Stimulated activated naive CD8-positive, alpha-beta T cell treated with anti-CD3 and anti-CD28 coated beads, Interleukin-15, amount 100 ng/mL, for 72 hours (primary cell): ENCODE measurements at regions not wholly inside any gene's neighbourhood (a gene's known extent, or its start where the extent isn't known, plus 50 kb on each side); places are given as distances from the start of the nearest gene placed in this dataset.

Experiments used
- ATAC-seq: fragments of 150-1000 bp; cut with Tn5 transposase; 2 replicates; pipeline ENCODE4 v1.10.0; 2021; ENCODE audit warnings: mild to moderate bottlenecking, moderate library complexity
- DNase-seq, 2 donors: peaks; one replicate each; pipeline ENCODE4 v3.0.0; 2021 to 2022
- H3K27ac Mint-ChIP-seq, 2 donors: one replicate each; pipeline ENCODE4 v1.8.0; 2022; ENCODE audit warnings: mild to moderate bottlenecking in 2 of 2, mixed read lengths in 2 of 2, moderate library complexity in 2 of 2
- H3K27me3 Mint-ChIP-seq: one replicate; pipeline ENCODE4 v1.8.0; 2022; ENCODE audit warnings: mixed read lengths
- H3K4me1 Mint-ChIP-seq: one replicate; pipeline ENCODE4 v1.8.0; 2022; ENCODE audit warnings: mild to moderate bottlenecking, mixed read lengths
- H3K4me3 Mint-ChIP-seq, 2 donors: one replicate each; pipeline ENCODE4 v1.8.0; 2022; ENCODE audit warnings: mild to moderate bottlenecking in 2 of 2, mixed read lengths in 2 of 2, moderate library complexity in 1 of 2
- H3K9me3 Mint-ChIP-seq, 2 donors: one replicate each; pipeline ENCODE4 v1.8.0; 2022; ENCODE audit warnings: mixed read lengths in 2 of 2

DNA sequence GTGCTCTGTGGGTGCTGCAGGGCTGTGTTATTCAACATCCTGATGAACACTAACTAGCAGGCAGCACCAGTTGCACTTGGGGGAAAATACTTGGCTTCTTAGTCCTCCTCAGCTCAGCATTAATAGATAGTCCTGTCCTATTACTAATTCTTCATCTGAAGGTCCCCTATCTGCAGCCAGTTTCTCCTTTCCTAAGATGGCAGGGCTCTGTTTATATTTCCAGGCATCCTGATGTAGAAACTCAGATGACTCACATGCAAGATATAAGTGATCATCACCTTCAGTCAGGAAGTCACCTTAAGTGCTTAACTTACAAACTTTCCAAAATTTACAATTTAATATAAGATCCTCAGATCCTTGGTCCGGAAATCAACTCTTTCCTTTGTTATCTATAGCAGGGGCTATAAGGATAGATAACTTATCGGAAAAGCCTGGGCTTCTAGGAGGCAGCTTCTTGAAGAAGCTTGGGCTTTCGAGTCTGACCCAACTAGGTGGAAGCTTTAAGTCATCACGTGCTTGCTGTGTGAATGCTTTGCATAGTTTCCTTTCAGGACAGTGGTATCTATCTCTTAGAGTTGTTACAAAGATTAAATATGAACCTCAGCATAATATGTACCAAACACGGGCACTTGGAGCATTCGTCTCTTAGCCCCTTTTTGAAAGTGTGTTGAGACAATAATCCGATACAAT lies 181.0 kb upstream of the GRIP1 start:
- Mint-ChIP-seq H3K27ac (no peak overlapping the region), H3K27me3 (peaks cover 11% of the 10 kb centered on the region), H3K9me3 (no peaks in the 10 kb centered on the region), H3K4me1 (peaks cover 6% of the 10 kb centered on the region), H3K4me3 (no peak overlapping the region)
- ATAC-seq: peak; percentile 46
- DNase-seq: no peak

DNA sequence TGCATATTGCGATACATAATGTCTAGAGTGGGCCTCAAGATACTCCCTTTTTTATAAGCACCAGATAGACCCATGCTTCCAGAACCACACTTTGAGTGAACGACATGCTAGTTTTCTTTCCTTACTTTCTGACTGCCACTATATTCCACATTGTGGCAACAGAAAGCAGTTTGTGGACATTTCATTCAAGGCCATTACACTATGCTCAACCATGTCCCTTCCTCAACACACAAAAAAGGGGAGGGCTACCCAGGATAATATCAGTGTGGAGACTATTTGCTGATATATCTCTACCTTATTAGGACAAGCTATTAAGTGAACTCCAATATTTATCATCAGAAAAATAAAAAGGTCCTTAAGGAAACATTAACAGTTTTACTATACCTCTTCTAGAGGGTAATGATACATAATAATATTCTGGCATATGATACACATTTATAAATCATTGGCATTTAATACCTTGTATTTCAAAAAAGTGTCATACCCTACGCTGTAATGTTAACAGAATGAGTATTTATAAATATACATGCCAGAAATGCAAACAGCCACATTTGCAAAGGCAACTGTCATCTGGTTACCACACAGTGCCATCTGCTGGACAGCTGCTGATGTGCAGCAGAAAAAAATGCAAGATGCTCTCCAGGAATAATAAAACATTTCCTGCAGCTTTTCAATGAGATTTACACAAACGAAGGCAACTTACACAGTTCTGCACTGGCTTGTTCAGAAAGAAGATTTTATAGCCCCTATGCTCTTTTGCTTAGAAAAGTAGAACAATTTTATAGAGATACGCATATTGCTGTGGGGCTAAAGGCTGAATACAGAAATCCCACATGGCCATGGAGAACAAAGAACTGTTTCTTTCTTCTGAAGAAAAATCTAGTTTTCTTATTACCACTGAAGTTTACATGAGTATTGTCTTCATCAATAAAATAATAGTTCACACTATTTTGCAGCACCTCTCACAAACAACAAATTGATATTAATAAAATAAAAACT lies 182.2 kb upstream of the GRIP1 start:
- peaks cover 6% of the 10 kb centered on the region for H3K4me1 Mint-ChIP-seq
- no peaks in the 10 kb centered on the region for H3K9me3 Mint-ChIP-seq
- ATAC-seq: no peak
- H3K4me3 Mint-ChIP-seq: no peak overlapping the region
- DNase-seq: peak; percentile 52 to 59
- H3K27ac Mint-ChIP-seq: no peak overlapping the region
- H3K27me3 Mint-ChIP-seq: peaks cover 21% of the 10 kb centered on the region

DNA sequence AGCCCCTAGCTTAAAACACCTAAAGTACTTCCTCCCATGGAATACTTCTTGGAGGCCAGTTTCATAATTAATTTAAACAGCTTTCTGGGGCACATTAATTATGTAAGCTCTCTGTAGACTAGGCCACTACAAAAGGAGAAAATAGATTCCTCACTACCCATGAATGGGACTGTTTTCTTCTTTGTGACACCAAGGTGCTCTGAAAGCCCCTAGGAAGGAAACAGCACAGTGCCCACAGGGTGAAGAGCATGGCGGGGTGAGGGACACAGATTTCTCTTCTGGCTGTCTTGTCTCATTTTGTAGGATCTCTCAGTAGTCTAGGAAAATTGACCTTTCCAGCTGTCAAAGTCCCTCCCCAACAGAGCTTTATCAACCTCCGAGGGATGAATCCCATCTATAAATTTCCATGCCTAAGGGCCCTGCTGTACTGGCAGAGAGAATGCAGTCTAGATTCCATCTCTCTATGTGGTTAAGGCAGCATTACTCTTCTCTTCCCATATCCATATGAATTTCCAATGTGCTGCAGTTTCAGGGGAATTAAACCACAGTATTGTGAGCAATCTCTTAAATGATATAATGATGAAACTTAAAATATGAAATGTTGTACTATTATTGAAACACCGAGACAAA lies 183.6 kb upstream of the GRIP1 start:
- Mint-ChIP-seq H3K9me3 (no peaks in the 10 kb centered on the region), H3K27ac (no peak overlapping the region), H3K4me3 (no peak overlapping the region), H3K27me3 (peaks cover 21% of the 10 kb centered on the region), H3K4me1 (peaks cover 4% of the 10 kb centered on the region)
- DNase-seq (no peak), ATAC-seq (no peak)

DNA sequence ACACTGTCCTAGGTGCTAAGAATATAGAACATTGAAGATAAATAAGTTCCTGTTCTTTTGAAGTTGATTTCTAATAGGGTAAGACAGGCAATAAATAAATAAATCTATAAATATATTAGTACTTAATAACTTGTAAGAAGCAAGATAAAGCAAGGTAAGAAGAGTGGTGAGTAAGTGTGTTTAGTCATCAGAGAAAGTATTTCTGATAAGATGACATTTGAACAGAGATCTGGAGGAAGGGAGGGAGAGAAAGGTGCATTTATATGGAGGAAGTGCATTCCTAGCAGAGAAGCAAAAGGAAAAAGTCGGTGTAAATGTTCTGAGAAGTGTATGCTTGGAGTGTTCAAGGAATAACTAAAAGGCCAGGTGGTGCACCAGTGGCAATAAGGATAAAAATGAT lies 184.4 kb upstream of the GRIP1 start:
- no peak for DNase-seq
- H3K9me3 Mint-ChIP-seq: no peaks in the 10 kb centered on the region
- peaks cover 21% of the 10 kb centered on the region for H3K27me3 Mint-ChIP-seq
- peak overlapping the region in 1 of 2 donors; percentile 10 for H3K27ac Mint-ChIP-seq
- H3K4me3 Mint-ChIP-seq: no peak overlapping the region
- no peaks in the 10 kb centered on the region for H3K4me1 Mint-ChIP-seq
- ATAC-seq: no peak

DNA sequence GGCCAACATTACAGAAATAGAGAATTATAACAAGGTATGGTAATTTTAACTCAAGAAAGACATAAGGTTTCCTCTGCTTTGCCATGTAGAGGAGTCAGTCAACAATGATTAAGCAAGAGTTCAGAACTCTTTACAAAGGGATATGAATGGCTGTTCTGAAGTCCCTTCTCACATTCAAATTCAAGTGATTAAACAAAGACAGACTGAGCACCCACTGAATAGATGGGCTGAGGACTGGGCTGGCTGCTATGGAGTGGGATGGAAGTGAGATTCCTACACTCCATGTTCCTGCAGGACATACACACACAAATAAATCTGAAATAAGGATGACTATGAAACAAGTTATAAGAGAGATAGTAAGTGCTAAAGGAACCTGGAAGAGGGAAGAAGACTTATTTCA lies 199.0 kb upstream of the GRIP1 start:
- DNase-seq (no peak), ATAC-seq (no peak)
- H3K27me3 Mint-ChIP-seq: peaks cover 19% of the 10 kb centered on the region
- H3K9me3 Mint-ChIP-seq: no peaks in the 10 kb centered on the region
- no peaks in the 10 kb centered on the region for H3K4me1 Mint-ChIP-seq
- no peak overlapping the region for H3K4me3 Mint-ChIP-seq
- H3K27ac Mint-ChIP-seq: no peak overlapping the region

DNA sequence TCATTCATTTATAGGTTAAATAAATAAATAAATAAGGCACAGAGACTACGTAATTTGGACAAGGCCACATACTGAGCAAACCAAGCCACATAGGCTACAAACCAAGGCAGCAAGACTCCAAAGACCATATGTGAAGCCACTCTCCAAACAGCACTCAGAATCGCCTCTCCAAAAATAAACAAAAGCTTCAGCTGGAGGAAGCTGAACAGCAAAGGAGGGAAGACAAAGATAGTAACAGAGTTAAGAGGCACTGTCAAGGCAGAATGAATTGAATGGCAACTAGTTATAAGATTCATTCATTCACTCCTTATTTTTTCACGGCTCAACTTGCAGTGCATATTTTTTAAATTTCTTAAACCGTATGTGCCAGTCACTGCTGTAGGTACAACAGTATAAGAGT lies 200.5 kb upstream of the GRIP1 start:
- Mint-ChIP-seq H3K27me3 (peaks cover 24% of the 10 kb centered on the region), H3K27ac (no peak overlapping the region), H3K9me3 (no peaks in the 10 kb centered on the region), H3K4me1 (no peaks in the 10 kb centered on the region), H3K4me3 (no peak overlapping the region)
- DNase-seq (no peak), ATAC-seq (no peak)

DNA sequence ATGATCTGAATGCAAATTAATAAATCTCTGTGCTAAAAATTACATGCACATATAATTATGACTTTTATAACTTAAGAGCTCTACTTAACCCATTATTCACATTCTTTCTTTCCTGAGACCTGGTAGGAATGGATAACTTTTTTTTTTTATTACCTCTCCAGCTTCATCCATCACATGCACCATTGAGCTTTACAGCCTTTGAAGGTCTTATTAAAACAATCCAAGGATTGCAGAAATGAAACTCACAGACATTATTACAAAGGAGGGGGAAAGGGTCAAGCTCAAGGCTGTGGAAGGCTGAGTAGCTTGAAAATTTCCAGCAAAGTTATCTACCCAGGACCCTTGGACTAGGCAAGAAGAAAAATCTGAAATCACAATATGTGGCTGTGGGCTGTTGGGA lies 202.5 kb upstream of the GRIP1 start:
- ATAC-seq (no peak), DNase-seq (no peak)
- no peak overlapping the region for H3K27ac Mint-ChIP-seq
- no peak overlapping the region for H3K4me3 Mint-ChIP-seq
- no peaks in the 10 kb centered on the region for H3K4me1 Mint-ChIP-seq
- peaks cover 24% of the 10 kb centered on the region for H3K27me3 Mint-ChIP-seq
- no peaks in the 10 kb centered on the region for H3K9me3 Mint-ChIP-seq

DNA sequence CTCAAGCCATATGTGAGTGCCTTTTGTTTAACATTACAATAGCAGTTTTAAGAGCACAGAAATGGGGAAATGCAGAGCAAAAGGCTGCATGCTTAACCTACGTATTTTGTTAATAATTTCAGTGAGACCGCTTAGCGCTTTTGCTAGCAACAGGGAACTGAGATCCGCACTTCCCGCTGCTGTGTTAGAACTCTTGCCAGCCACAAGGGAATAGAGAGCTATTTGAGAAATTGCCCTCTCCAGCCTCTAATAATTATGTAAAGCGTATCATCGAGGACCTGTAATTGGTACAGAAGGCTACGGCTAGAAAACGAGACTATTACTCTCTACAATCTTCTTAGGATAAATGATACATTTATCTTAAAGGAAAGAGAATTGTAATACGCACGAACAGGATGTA lies 205.2 kb upstream of the GRIP1 start:
- Mint-ChIP-seq H3K27ac (no peak overlapping the region), H3K27me3 (peaks cover 16% of the 10 kb centered on the region), H3K9me3 (no peaks in the 10 kb centered on the region), H3K4me1 (no peaks in the 10 kb centered on the region), H3K4me3 (no peak overlapping the region)
- ATAC-seq (no peak), DNase-seq (no peak)

DNA sequence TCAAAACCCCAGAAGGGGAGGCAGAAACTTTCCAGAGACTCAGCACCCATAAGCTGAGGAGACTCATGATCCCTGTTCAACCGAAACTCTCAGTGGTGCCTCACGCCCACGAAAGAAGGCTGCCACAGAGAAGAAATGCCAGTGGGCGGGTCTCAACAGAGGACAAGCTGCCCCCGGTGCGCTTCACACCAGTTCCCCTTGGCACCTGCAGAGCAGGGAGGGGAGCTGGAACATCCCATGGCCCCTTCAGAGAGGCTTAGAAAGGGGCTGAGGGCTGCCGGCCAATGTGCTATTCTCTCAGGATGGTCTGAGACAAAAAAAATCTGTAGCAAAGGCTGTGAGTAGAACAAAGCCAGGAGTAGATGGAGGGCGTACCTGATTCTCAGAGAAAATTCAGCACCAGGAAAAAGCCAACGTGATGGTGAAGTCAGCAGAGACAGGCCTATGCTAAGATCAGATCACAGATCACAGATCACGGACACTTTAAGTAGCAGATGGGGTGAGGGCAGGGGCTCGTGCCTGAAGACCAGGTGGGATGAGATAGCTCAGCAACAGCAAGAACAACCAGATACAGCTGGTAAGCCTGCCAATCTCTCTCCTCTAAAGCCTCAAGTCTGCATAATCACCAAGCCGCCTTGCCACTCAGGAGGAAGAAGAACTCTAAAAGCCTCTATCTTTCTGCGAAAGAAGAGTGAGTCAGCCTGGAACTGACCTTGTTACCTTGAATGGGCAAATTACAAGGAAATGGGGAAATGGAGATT lies 206.4 kb upstream of the GRIP1 start:
- H3K27me3 Mint-ChIP-seq: peaks cover 8% of the 10 kb centered on the region
- no peaks in the 10 kb centered on the region for H3K9me3 Mint-ChIP-seq
- H3K4me1 Mint-ChIP-seq: no peaks in the 10 kb centered on the region
- ATAC-seq (no peak), DNase-seq (no peak)
- no peak overlapping the region for H3K27ac Mint-ChIP-seq
- no peak overlapping the region for H3K4me3 Mint-ChIP-seq

DNA sequence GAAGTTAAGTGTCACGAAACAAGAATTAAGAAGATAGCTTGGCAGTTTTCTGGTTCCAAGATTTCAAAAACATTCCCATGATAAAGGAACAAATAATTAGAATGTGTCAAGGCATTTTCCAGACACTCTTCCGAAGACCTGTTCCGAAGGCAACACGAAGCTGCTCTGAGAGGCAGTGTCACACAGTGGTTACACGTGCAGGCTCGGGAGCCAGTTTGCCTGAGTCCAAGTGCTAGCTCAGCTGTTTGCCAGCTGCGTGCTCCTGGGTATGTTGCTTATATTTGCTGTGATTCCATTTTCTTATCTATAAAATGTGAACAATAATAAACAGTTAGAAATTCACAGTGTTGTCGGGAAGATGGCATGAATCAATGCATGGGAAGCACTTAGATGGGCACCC lies 217.9 kb upstream of the GRIP1 start:
- no peak for ATAC-seq
- peaks cover 5 to 10% of the 10 kb centered on the region in 2 donors for H3K9me3 Mint-ChIP-seq

DNA sequence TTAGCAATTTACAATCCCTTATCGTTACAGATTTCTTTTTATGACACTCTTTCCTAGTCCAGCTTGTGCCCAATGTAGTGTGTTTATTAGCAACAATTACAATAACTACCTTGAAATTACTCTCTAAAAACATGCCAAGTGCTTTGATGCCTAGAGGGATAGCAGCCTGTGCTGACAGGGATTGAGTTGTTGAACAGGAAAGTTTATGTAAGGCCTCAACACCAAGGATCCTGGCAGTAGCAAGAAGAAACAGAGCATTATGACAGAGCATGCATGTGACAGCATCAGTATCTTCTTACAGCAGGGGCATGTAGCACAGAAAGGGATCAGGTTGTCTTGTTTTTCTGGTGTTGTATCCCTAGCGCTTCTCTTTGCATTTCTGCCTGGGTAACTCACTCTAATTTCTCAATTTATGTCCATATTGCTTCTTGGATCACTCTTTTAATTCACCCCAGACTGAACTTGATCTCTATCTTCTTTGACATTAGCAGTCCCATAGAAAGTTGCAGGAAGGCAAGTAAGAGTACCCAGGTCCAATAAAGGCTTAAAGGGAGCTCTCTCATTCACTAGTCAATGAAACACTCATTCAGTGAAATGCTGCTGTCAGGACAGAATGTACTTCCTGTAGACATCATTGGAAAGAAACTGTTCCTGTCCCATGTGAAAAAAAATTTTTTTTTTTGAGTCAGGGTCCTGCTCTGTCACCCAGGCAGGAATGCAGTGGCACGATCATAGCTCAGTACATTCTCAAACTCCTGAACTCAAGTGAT lies 220.0 kb upstream of the GRIP1 start:
- Mint-ChIP-seq H3K27me3 (no peaks in the 10 kb centered on the region), H3K4me3 (no peak overlapping the region), H3K4me1 (peaks cover 27% of the 10 kb centered on the region), H3K27ac (no peak overlapping the region), H3K9me3 (peaks cover 5 to 10% of the 10 kb centered on the region in 2 donors)
- no peak for ATAC-seq
- no peak for DNase-seq

More for the DNA sequence above, 217.9 kb upstream of the GRIP1 start:
- Mint-ChIP-seq H3K4me3 (no peak overlapping the region), H3K27ac (no peak overlapping the region), H3K4me1 (peaks cover 21% of the 10 kb centered on the region), H3K27me3 (no peaks in the 10 kb centered on the region)
- DNase-seq: no peak

DNA sequence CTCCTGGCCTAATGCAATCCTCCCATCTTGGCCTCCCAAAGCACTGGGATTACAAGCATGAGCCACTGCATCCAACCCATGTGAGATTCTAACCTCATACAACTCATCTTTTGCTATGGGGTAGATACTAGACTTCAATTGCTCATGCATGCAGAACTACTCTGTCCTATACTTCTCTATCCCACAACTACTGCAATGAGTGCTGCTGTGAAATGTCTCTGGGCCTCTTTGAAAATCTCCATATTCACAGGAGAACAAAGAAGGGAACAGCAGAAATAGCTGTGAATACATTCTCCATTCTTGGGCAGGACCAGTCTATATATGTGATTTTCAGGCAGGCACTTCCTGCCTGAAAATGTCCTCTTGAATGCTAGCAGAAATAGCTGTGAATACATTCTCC lies 220.7 kb upstream of the GRIP1 start:
- H3K4me3 Mint-ChIP-seq: no peak overlapping the region
- ATAC-seq: peak; percentile 61
- no peak for DNase-seq
- H3K27ac Mint-ChIP-seq: no peak overlapping the region
- H3K9me3 Mint-ChIP-seq: peaks cover 5 to 10% of the 10 kb centered on the region in 2 donors
- H3K27me3 Mint-ChIP-seq: no peaks in the 10 kb centered on the region
- H3K4me1 Mint-ChIP-seq: peaks cover 27% of the 10 kb centered on the region

DNA sequence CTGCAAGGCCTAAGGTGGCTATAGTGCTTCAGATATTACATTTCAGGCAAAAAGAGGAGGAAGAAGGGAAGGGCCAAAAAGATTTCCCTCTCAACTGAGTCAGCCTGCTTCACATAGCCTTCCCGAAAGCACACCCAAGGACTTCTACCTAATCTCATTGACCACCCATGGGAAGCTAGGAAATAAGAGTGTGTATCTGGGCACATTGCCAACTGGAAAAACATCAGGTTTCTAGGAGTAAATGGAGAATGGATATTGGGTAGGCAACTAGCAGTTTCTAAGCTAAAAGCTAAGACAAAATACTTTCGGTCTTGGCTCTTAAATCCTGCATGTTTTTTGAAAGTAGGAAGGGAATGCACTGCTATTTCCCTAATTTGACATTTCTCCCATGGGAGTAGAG lies 221.7 kb upstream of the GRIP1 start:
- no peaks in the 10 kb centered on the region for H3K9me3 Mint-ChIP-seq
- no peak for DNase-seq
- peak overlapping the region; percentile 2 to 43 for H3K4me3 Mint-ChIP-seq
- H3K27me3 Mint-ChIP-seq: no peaks in the 10 kb centered on the region
- peak overlapping the region in 1 of 2 donors; percentile 37 for H3K27ac Mint-ChIP-seq
- H3K4me1 Mint-ChIP-seq: peaks cover 27% of the 10 kb centered on the region
- ATAC-seq: no peak

DNA sequence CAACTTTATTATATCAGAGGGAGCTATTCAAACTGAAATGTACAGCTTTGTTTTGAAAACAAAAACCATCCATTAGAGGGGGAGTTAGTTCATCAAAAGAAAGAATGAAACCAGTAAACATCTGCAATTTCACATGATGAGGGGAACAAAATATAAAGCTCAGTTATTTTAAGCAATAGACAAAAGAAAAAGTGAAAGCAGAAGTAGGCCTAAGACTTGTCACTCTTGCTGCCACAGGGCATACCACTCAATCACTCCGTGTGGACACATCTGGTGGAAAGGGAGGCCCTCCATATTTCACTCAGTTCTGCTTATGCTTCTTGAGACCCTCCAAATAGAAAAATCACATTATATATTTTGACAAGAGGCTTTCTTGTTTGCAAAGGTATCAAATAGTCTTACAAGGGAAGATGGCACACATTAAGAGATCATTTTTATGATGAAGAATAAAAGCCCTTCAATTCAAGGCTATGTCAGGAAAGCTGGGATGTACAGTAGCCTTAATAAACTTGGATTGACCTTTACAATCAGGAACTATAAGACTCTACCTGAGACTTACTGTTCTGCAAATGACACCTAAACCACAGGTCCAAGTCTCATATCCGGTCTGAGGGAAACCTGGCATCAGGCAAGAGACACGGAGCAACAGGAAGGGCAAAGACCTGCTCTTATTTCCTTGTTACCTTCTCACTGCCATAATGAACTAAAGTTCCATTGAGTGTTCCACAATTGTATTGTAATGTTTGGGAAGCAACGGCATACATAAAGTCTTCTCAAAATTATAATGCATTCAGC lies 222.5 kb upstream of the GRIP1 start:
- Mint-ChIP-seq H3K4me3 (peak overlapping the region; percentile 26 to 43), H3K4me1 (peaks cover 27% of the 10 kb centered on the region), H3K27me3 (no peaks in the 10 kb centered on the region), H3K9me3 (no peaks in the 10 kb centered on the region), H3K27ac (peak overlapping the region in 1 of 2 donors; percentile 49)
- ATAC-seq (peak; percentile 80), DNase-seq (peak in 1 of 2 donors; percentile 11)
